ENCODE measurements at regions not wholly inside any gene's neighbourhood (a gene's known extent, or its start where the extent isn't known, plus 50 kb on each side); places are given as distances from the start of the nearest gene placed in this dataset.

DNA sequence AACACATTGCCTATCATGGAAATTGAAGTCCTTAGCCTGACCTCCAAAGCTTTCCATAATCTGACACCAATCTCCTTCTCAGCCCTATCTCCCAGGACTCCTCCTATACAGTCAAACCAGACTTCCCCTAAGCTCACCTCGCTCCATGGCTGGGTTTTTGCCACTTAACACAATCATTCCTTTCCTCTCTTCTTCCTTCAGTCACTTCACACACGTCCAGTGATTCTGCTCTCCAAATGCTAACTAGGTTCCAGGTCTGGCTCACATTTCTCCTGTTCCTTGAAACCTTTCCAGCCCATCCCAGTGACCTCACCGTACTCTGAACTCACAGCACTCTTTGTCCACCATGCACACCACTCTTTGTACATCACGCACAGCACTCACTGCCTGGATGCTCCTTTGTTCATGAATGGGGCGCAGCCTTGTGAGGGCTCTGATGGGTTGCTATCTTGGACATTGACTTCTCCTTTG is 98.4 kb downstream of the GLUL start:
- no peak for DNase-seq

DNA sequence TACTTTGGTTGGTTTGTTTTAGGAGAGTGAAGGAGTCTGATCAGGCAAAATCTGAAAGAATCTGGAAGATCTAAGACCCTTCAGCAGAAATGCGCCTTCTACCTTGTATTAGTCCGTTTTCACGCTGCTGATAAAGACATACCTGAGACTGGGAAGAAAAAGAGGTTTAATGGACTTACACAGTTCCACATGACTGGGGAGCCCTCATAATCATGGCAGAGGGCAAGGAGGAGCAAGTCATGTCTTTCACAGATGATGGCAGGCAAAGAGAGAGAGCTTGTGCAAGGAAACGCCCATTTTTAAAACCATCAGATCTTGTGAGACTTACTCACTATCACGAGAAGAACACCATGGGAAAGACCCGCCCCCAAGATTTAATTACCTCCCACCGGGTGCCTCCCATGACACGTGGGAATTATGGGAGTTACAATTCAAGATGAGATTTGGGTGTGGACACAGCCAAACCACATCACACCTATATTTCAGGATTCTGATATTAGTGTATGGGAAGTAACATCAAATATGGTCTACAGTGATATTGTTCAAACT is 99.3 kb downstream of the GLUL start:
- no peak for DNase-seq

DNA sequence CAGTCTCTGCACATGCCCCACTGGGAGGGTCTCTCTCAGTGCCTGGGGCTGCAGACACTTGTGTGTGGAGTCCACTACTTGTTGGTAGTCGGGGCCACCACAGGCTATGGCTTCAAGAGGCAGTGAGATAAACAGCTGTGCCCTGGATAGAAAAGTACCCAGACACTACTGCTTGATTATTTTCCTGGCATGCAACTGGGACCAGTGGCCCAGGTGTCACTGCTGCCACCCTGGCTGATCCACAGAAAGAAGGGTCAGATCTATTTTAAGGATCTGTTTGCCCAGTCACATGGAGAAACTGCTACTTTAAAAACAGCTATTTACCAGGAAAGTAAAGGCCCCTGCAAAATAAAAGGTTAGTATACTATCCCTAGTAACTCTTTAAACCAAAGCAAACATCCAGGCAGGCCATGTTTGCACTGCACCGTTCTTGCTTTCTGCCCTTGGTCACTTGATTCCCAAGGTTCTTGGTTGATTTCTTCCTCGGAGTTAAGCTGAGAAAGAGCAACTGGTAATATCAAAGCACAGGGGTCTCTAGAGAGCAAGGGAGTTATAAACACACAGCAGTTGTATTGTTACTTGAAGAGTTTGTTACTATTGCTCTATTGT is 99.9 kb downstream of the GLUL start:
- DNase-seq = no peak

- no peak for DNase-seq
Observed at GRCh38 chr1:182288749-182289604, 102.6 kb downstream of the GLUL start.

- DNase-seq = no peak
Observed at GRCh38 chr1:182286761-182287160, 104.8 kb downstream of the GLUL start.

GRCh38 chr1:182283746-182284544 is 107.6 kb downstream of the GLUL start:
- no peak for DNase-seq

- DNase-seq = no peak
Observed at GRCh38 chr1:182281541-182281940, 110.0 kb downstream of the GLUL start.

GRCh38 chr1:182280504-182280900 is 111.1 kb downstream of the GLUL start:
- DNase-seq = no peak

GRCh38 chr1:182279724-182280503 is 111.7 kb downstream of the GLUL start:
- DNase-seq = peak; percentile 76

DNA sequence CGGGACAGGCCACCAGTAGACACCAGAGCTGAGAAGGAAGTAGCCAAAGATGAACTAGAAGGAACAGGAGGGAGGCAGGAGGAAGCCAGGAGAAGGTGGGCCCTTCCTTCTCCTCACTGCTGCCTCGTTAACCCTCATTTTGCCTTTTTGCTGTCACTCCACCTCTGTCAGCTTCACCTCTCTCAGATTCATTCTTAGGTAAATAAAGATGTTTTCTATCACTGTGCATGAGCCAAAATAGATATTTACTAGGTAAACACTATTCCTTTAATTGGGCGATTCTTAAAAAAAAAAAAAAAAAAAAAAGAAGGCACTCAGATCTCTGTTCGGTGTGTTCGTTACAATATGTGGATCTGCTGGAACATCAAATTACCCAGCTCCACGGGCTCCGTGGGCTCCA is 112.3 kb downstream of the GLUL start:
- DNase-seq = no peak

DNA sequence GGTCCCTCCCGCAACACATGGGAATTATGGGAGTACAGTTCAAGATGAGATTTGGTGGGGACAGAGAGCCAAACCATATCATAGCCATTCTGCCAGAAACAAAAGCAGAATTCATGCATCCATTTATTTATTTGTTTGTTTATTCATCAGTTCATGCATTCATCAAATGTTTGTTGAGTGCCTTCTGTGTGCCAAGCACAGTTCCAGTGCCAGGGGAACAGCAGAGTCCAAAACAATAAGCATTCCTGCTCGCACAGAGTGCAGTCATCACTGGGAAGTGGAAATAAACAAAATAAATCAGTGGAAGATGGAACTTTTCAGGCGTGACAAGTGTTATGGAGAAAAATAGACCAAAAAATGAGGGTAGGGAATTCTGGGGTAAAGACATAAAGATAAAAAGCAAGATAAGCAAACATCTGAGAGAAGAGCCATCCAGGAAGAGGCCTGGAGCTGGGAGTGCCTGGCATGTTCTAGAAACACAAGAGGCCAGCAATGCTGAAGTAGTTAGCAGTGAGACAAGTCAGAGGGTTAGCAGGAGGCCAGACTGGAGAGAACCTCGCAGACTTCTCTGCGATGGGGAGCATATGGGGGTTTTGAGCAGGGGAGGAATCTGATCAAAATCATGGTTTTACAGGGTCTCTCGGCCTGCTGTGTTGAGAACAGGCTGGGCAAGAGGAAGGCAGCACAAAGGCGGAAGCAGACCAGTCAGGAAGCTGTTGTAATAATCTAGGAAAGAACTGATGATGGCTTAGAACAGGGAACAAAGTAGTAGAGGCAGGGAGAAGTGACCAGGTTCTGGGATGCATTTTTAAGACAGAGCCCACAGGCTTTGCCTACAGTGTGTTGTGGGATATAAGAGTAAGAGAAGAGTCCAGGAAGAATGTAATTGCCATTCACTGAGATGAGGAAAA is 113.2 kb downstream of the GLUL start:
- no peak for DNase-seq

- no peak for DNase-seq
Observed at GRCh38 chr1:182275271-182275670, 116.3 kb downstream of the GLUL start.

DNA sequence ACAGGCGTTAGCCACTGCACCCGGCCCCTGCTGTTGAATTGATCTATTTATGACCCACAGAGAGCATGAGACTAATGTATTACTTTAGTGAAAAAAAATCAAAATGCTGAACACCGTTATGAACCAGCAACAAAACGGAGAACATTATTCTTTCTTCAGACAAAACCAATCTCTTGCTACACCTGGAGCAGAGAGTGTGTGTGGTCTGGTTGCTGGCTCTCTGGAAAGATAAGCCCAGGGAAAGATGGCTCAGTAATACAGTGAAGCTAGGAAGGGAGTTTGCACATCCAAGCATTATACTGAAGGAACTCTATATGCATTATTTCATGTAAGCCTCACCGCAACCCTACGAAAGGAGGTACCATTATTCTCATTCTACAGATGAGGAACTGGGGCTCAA is 117.0 kb downstream of the GLUL start:
- DNase-seq = no peak

DNA sequence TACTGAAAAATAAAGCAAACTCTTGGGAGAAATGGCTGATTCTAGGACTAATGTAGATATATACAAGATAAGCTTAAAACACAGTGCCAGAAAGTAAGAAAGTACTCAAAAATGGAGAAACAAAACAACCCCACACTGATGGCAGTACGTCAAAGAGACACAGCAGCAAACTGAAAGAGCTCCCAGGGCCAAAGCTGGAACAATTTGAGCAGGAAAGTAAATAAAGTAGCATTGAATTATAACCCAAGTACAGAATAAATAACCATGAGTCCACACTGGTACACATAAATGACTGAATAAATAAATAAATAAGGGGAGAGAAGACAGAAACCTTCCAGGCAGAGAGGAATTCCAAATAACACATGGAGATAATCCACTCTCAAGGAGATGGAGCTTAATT is 120.9 kb downstream of the GLUL start:
- DNase-seq = no peak

DNA sequence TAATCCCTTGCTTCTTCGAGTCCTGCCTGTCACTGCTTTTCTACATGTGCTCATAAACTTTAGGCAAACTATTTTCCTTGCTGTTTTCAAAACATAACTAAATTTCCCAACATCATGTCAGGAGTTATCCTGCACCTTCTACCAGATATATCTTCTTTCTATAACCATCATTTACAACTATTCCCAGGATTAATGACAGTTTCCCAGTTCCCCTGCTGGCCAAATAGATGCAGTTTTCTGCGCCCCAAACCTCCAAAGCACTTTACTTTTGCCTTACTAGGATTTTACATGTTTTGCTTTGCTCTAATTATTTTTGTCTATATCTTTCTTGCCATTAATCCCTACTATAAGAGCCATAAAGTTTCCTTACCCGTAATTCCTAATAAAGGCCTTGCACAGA is 122.5 kb downstream of the GLUL start:
- DNase-seq = no peak

GRCh38 chr1:182268669-182269068 is 122.9 kb downstream of the GLUL start:
- DNase-seq = no peak

- no peak for DNase-seq
Observed at GRCh38 chr1:182264185-182264584, 127.4 kb downstream of the GLUL start.

DNA sequence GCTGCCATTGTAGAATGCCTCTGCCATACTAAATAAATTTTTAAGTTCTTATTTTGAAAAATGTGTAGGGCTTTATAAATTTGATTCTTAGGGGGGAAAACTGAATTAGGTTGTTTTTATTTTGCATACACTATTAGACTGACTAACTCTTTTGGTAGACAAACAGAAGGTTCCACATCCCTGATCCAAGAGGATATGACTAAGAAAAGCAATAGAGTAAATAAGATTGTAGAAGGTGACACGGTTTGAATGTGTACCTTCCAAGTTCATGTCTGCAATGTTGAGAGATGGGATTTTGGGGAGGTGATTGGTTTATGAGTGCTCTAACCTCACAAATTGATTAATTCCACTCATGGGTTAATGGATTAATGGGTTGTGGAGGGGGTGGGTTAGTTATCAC is 127.9 kb downstream of the GLUL start:
- no peak for DNase-seq

GRCh38 chr1:182262425-182262824 is 129.2 kb downstream of the GLUL start:
- no peak for DNase-seq

DNA sequence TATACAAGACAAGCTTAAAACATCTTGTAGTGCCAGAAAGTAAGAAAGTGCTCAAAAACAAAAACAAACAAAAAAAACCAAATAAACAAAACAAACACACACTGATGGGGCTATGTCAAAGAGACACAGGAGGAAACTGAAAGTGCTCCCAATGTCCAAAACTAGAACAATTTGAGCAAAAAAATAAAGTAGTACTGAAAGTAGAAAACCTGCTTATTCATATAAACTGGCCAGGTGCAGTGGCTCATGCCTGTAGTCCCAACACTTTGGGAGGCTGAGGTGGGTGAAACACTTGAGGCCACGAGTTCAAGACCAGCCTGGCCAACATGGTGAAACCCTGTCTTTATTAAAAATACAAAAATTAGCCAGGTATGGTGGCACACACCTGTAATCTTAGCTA is 129.9 kb downstream of the GLUL start:
- DNase-seq = no peak

DNA sequence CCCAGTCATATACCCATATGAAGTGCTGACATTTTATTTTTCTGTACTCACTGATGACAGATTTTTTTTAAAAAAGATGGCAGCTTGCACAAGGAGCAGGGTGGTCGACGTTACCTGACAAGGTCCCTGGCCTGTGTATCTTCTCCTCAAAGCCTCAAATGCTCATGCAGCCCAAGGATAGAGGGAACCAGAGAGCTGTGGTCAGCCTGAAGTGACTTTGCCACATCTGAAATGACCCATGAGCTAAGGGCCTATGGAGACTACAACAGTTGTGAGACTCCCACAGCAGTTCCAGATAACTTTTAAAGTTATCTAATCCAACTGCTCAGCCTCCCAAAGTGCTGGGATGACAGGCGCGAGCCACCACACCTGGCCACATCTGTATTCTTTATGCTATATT is 131.1 kb downstream of the GLUL start:
- DNase-seq = no peak
